PC-9 (cell line): ENCODE measurements at regions not wholly inside any gene's neighbourhood (a gene's known extent, or its start where the extent isn't known, plus 50 kb on each side); places are given as distances from the start of the nearest gene placed in this dataset.

ENCODE experiments used
- BruUV-seq: library from RNA; stranded (reverse); fragments of 400-500 nt; replicated peaks from 2 replicates; lab custom pipeline; 2021; lab: Mats Ljungman, UMichigan
- CTCF ChIA-PET: fragments of 300-600 bp; sonication (Branson Sonifier 250); formaldehyde crosslinking; loops from one replicate; lab custom pipeline; 2022; ENCODE audit warnings: antibody characterized with exemption; lab: Charles Lee
- POLR2A ChIA-PET: fragments of 300-600 bp; sonication (Branson Sonifier 250); formaldehyde crosslinking; loops from one replicate; lab custom pipeline; 2022; ENCODE audit warnings: antibody characterized with exemption; ENCODE audit not compliant: unreplicated experiment; lab: Charles Lee
- DNase-seq, 2 experiments: peaks; one replicate each; pipeline versions ENCODE4 v3.0.0 to v3.0.0-alpha.2; 2015 to 2022; ENCODE audit warnings: mixed read lengths in 1 of 2
- H2AFZ ChIP-seq: fragments of 200-600 bp; sonication (generic); 2 replicates; pipeline ENCODE4 v1.8.1; 2017; ENCODE audit warnings: antibody characterized with exemption
- H3F3A ChIP-seq: fragments of 200-600 bp; sonication (generic); 2 replicates; pipeline ENCODE4 v1.8.1; 2017; ENCODE audit warnings: antibody characterized with exemption, mild to moderate bottlenecking, low read depth; ENCODE audit not compliant: insufficient read depth
- H3K27ac ChIP-seq: fragments of 200-600 bp; sonication (generic); 2 replicates; pipeline ENCODE4 v1.6.1; 2016; ENCODE audit warnings: mixed run types
- H3K27me3 ChIP-seq: fragments of 200-600 bp; sonication (generic); 2 replicates; pipeline ENCODE4 v1.6.1; 2016; ENCODE audit warnings: low read depth, mixed run types; ENCODE audit not compliant: insufficient read depth
- H3K36me3 ChIP-seq: fragments of 200-600 bp; sonication (generic); 2 replicates; pipeline ENCODE4 v1.6.1; 2016; ENCODE audit warnings: low read depth, mixed run types
- H3K4me1 ChIP-seq: fragments of 200-600 bp; sonication (generic); replicated peaks from 2 replicates; pipeline ENCODE4 v1.6.1; 2016; ENCODE audit warnings: mixed run types; ENCODE audit not compliant: insufficient read depth
- H3K4me2 ChIP-seq: fragments of 200-600 bp; sonication (generic); 2 replicates; pipeline ENCODE4 v1.6.1; 2017; ENCODE audit warnings: mixed run types
- H3K4me3 ChIP-seq: fragments of 200-600 bp; sonication (generic); 2 replicates; pipeline ENCODE4 v1.6.1; 2016; ENCODE audit warnings: mixed run types
- H3K79me2 ChIP-seq: fragments of 200-600 bp; sonication (generic); 2 replicates; pipeline ENCODE4 v1.6.1; 2017; ENCODE audit warnings: low read depth, mixed run types
- H3K9me2 ChIP-seq: fragments of 200-600 bp; sonication (generic); 2 replicates; pipeline ENCODE4 v1.8.1; 2017; ENCODE audit warnings: mild to moderate bottlenecking; ENCODE audit not compliant: insufficient read depth
- H3K9me3 ChIP-seq: fragments of 200-600 bp; sonication (generic); 2 replicates; pipeline ENCODE4 v1.8.1; 2016; ENCODE audit warnings: low read depth; ENCODE audit not compliant: insufficient read depth
- H4K20me1 ChIP-seq: fragments of 200-600 bp; sonication (generic); 2 replicates; pipeline ENCODE4 v1.8.1; 2017; ENCODE audit not compliant: insufficient read depth
- EZH2 ChIP-seq: fragments of 200-600 bp; sonication (generic); IDR thresholded peaks from 2 replicates; pipeline ENCODE4 v1.8.0; 2017; ENCODE audit warnings: antibody characterized with exemption, low read depth
- intact Hi-C: fragments of 100-400 bp; cut with micrococcal nuclease; formaldehyde crosslinking; loops from one replicate; pipeline ENCODE4 v1.10.0; 2022; ENCODE audit not compliant: unreplicated experiment
- TF ChIP-seq, protein P1 (sequence below): fragments of 200-600 bp; sonication (generic); conservative IDR thresholded peaks from 2 replicates; pipeline ENCODE4 v1.6.1; 2017; ENCODE audit warnings: mixed run types, antibody characterized with exemption, mild to moderate bottlenecking, moderate library complexity

DNA sequence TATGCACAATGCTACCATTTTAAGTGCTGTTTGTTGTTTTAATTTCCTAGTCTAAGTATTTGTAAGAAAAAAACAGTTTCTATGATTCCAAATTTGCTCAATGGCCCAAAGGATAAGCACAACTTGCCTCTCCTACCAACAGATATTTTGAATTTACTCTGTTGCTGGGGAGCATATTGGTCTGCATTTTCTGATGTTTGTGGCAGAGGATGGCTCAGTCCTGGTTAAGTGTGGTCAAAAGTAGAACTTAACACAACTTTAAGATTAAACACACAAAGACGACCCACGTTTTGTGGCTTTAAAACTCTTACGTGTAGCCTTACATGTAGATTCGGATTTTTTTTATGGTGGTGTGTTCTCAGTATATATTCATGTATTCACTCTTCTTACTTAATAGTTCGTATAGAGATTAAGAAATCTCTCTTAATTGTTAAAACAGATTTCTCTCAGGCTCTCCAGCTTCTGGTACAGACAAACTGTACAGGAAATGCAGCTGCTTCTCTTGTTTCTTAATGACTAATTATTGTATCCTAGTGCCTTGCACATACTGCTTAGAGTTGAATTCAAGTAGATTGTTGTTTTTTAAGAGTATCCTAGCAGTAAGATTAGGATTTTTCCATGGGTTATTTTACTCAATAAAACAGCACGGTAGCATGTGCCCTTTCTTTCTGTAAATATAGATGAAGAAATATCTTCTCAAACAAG lies 86.2 kb downstream of the GPR85 start:
- no peaks in the 10 kb centered on the region for H3K36me3 ChIP-seq
- no peak overlapping the region for H3K4me3 ChIP-seq
- intact Hi-C loops: no loop called here
- no peak overlapping the region for H2AFZ ChIP-seq
- no peaks in the 10 kb centered on the region for H3K79me2 ChIP-seq
- no peak for DNase-seq
- no peak overlapping the region for H3K4me2 ChIP-seq
- POLR2A ChIA-PET: no interaction called here
- no peaks in the 10 kb centered on the region for H4K20me1 ChIP-seq
- H3K27ac ChIP-seq: no peak overlapping the region
- BruUV-seq: no TSS peak
- TF ChIP-seq EZH2: no peak
- TF ChIP-seq, protein P1, sequence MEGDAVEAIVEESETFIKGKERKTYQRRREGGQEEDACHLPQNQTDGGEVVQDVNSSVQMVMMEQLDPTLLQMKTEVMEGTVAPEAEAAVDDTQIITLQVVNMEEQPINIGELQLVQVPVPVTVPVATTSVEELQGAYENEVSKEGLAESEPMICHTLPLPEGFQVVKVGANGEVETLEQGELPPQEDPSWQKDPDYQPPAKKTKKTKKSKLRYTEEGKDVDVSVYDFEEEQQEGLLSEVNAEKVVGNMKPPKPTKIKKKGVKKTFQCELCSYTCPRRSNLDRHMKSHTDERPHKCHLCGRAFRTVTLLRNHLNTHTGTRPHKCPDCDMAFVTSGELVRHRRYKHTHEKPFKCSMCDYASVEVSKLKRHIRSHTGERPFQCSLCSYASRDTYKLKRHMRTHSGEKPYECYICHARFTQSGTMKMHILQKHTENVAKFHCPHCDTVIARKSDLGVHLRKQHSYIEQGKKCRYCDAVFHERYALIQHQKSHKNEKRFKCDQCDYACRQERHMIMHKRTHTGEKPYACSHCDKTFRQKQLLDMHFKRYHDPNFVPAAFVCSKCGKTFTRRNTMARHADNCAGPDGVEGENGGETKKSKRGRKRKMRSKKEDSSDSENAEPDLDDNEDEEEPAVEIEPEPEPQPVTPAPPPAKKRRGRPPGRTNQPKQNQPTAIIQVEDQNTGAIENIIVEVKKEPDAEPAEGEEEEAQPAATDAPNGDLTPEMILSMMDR: no peak
- no peaks in the 10 kb centered on the region for H3F3A ChIP-seq
- no peaks in the 10 kb centered on the region for H3K4me1 ChIP-seq
- H3K9me2 ChIP-seq: no peaks in the 10 kb centered on the region
- CTCF ChIA-PET: no interaction called here
- H3K9me3 ChIP-seq: no peaks in the 10 kb centered on the region
- H3K27me3 ChIP-seq: no peaks in the 10 kb centered on the region

GRCh38 chr7:112997831-112998230 lies 88.8 kb downstream of the GPR85 start:
- no peaks in the 10 kb centered on the region for H4K20me1 ChIP-seq
- no TSS peak for BruUV-seq
- no peak overlapping the region for H3K27ac ChIP-seq
- H3K4me1 ChIP-seq: no peaks in the 10 kb centered on the region
- H3K9me2 ChIP-seq: 0 out of 2 replicates have a peak, but pooled peaks cover 4% of the 10 kb centered on the region
- H3K9me3 ChIP-seq: no peaks in the 10 kb centered on the region
- intact Hi-C loops: no loop called here
- H3K27me3 ChIP-seq: no peaks in the 10 kb centered on the region
- H3K4me3 ChIP-seq: no peak overlapping the region
- no peaks in the 10 kb centered on the region for H3F3A ChIP-seq
- POLR2A ChIA-PET: no interaction called here
- TF ChIP-seq, protein P1: no peak
- no peak for TF ChIP-seq EZH2
- H3K79me2 ChIP-seq: no peaks in the 10 kb centered on the region
- CTCF ChIA-PET: no interaction called here
- no peaks in the 10 kb centered on the region for H3K36me3 ChIP-seq
- DNase-seq: no peak
- H2AFZ ChIP-seq: no peak overlapping the region
- H3K4me2 ChIP-seq: no peak overlapping the region

- no peak overlapping the region for H3K27ac ChIP-seq
- POLR2A ChIA-PET: no interaction called here
Observed at GRCh38 chr7:112996331-112996871, 90.2 kb downstream of the GPR85 start.

More at GRCh38 chr7:112996331-112996871, 90.2 kb downstream of the GPR85 start:
- Histone ChIP-seq H3K4me3 (no peak overlapping the region), H3F3A (no peaks in the 10 kb centered on the region), H2AFZ (no peak overlapping the region), H3K4me1 (no peaks in the 10 kb centered on the region), H3K9me2 (0 out of 2 replicates have a peak, but pooled peaks cover 4% of the 10 kb centered on the region), H3K9me3 (no peaks in the 10 kb centered on the region), H3K79me2 (no peaks in the 10 kb centered on the region), H4K20me1 (no peaks in the 10 kb centered on the region), H3K36me3 (no peaks in the 10 kb centered on the region), H3K4me2 (no peak overlapping the region), H3K27me3 (no peaks in the 10 kb centered on the region)
- DNase-seq: no peak
- TF ChIP-seq, protein P1: no peak
- no peak for TF ChIP-seq EZH2
- BruUV-seq: no TSS peak
- intact Hi-C loops: no loop called here
- CTCF ChIA-PET: no interaction called here
